NB4 (cell line): ENCODE measurements at regions not wholly inside any gene's neighbourhood (a gene's known extent, or its start where the extent isn't known, plus 50 kb on each side); places are given as distances from the start of the nearest gene placed in this dataset.

Experiments used
- CTCF ChIP-seq: IDR thresholded peaks from one replicate; pipeline ENCODE4 v1.5.1; 2012; ENCODE audit warnings: low read depth, low read length
- MAX ChIP-seq: IDR thresholded peaks from 2 replicates; pipeline ENCODE4 v1.6.1; 2011; ENCODE audit warnings: low read depth, low read length
- POLR2A ChIP-seq: IDR thresholded peaks from 2 replicates; pipeline ENCODE4 v1.6.1; 2011; ENCODE audit warnings: mild to moderate bottlenecking; ENCODE audit not compliant: insufficient read length; ENCODE audit errors: extremely low read depth

GRCh38 chr2:39504790-39505335 lies 67.8 kb upstream of the MAP4K3 start:
- TF ChIP-seq CTCF (no peak), MAX (no peak), POLR2A (no peak)
